Astrocyte of the spinal cord (primary cell): ENCODE measurements at regions not wholly inside any gene's neighbourhood (a gene's known extent, or its start where the extent isn't known, plus 50 kb on each side); places are given as distances from the start of the nearest gene placed in this dataset.

ENCODE experiments used
- DNase-seq: peaks from one replicate; pipeline ENCODE4 v3.0.0; 2011; ENCODE audit warnings: low read depth, low spot score
- H3K4me3 ChIP-seq: 2 replicates; pipeline ENCODE4 v1.5.1; 2011; ENCODE audit warnings: low read depth, mild to moderate bottlenecking, low read length, moderate library complexity
- CTCF ChIP-seq: IDR thresholded peaks from 2 replicates; pipeline ENCODE4 v1.5.1; 2012; ENCODE audit warnings: low read depth, mild to moderate bottlenecking, low read length, inconsistent platforms
- in situ Hi-C: cut with HindIII; loops from 2 replicates; pipeline ENCODE4 v1.10.0; 2017; ENCODE audit warnings: low sequenced_read_pairs

- in situ Hi-C loops: no loop called here
- peak; percentile 52 for DNase-seq
- H3K4me3 ChIP-seq: no peak overlapping the region
- TF ChIP-seq CTCF: no peak
These were observed 96.0 kb upstream of the USP24 start for GRCh38 chr1:55311057-55311641.

GRCh38 chr1:55310505-55310971 lies 95.4 kb upstream of the USP24 start:
- in situ Hi-C loops: no loop called here
- DNase-seq: peak; percentile 99
- no peak for TF ChIP-seq CTCF
- no peak overlapping the region for H3K4me3 ChIP-seq

GRCh38 chr1:55309786-55310504 lies 94.8 kb upstream of the USP24 start:
- no peak for DNase-seq
- in situ Hi-C loops: no loop called here
- TF ChIP-seq CTCF: no peak

GRCh38 chr1:55309053-55309452 lies 93.9 kb upstream of the USP24 start:
- H3K4me3 ChIP-seq: no peak overlapping the region
- DNase-seq: peak; percentile 44
- no peak for TF ChIP-seq CTCF
- in situ Hi-C loops: no loop called here

More at GRCh38 chr1:55309786-55310504, 94.8 kb upstream of the USP24 start:
- no peak overlapping the region for H3K4me3 ChIP-seq

- DNase-seq: no peak
- H3K4me3 ChIP-seq: no peak overlapping the region
- in situ Hi-C loops: no loop called here
- TF ChIP-seq CTCF: no peak
These were observed 90.6 kb upstream of the USP24 start for GRCh38 chr1:55305735-55306134.

GRCh38 chr1:55304229-55304740 lies 89.1 kb upstream of the USP24 start:
- in situ Hi-C loops: no loop called here
- no peak overlapping the region for H3K4me3 ChIP-seq
- TF ChIP-seq CTCF: no peak
- DNase-seq: no peak
